Kidney epithelial cell (primary cell): ENCODE measurements at regions not wholly inside any gene's neighbourhood (a gene's known extent, or its start where the extent isn't known, plus 50 kb on each side); places are given as distances from the start of the nearest gene placed in this dataset.

Experiments used
- DNase-seq: peaks from one replicate; pipeline ENCODE4 v3.0.0-alpha.2; 2010; ENCODE audit warnings: low read depth
- H3K27me3 ChIP-seq: 2 replicates; pipeline ENCODE4 v1.6.0; 2011; ENCODE audit warnings: low read length; ENCODE audit not compliant: control insufficient read depth, insufficient read depth
- H3K36me3 ChIP-seq: 2 replicates; pipeline ENCODE4 v1.5.1; 2011; ENCODE audit warnings: low read length; ENCODE audit not compliant: control insufficient read depth, insufficient read depth
- H3K4me3 ChIP-seq: 2 replicates; pipeline ENCODE4 v1.5.1; 2011; ENCODE audit warnings: low read depth, mild to moderate bottlenecking, control low read depth, low read length
- CTCF ChIP-seq: IDR thresholded peaks from 2 replicates; pipeline ENCODE4 v1.5.1; 2011; ENCODE audit warnings: mild to moderate bottlenecking, moderate library complexity, low read length, control low read depth, inconsistent platforms; ENCODE audit not compliant: insufficient read depth, poor library complexity, severe bottlenecking

GRCh38 chr7:18119985-18120384 lies 92.3 kb upstream of the PRPS1L1 start:
- no peak for DNase-seq
- no peaks in the 10 kb centered on the region for H3K27me3 ChIP-seq
- H3K36me3 ChIP-seq, result no peaks in the 10 kb centered on the region
- H3K4me3 ChIP-seq, result no peak overlapping the region
- peak; percentile 31 for TF ChIP-seq CTCF

- DNase-seq, result no peak
- TF ChIP-seq CTCF, result no peak
- Histone ChIP-seq H3K4me3 (no peak overlapping the region), H3K27me3 (no peaks in the 10 kb centered on the region), H3K36me3 (no peaks in the 10 kb centered on the region)
Measured at GRCh38 chr7:18123508-18124239, 96.0 kb upstream of the PRPS1L1 start.

GRCh38 chr7:18125476-18125875 lies 97.8 kb upstream of the PRPS1L1 start:
- no peak for DNase-seq
- no peaks in the 10 kb centered on the region for H3K27me3 ChIP-seq
- no peaks in the 10 kb centered on the region for H3K36me3 ChIP-seq
- no peak overlapping the region for H3K4me3 ChIP-seq
- no peak for TF ChIP-seq CTCF

GRCh38 chr7:18126281-18126680 lies 98.6 kb upstream of the PRPS1L1 start:
- no peaks in the 10 kb centered on the region for H3K27me3 ChIP-seq
- H3K36me3 ChIP-seq, result no peaks in the 10 kb centered on the region
- TF ChIP-seq CTCF, result no peak
- DNase-seq, result no peak
- H3K4me3 ChIP-seq, result no peak overlapping the region

- Histone ChIP-seq H3K4me3 (no peak overlapping the region), H3K27me3 (no peaks in the 10 kb centered on the region), H3K36me3 (no peaks in the 10 kb centered on the region)
- no peak for DNase-seq
- no peak for TF ChIP-seq CTCF
Measured at GRCh38 chr7:18128846-18129245, 101.2 kb upstream of the PRPS1L1 start.

- no peak overlapping the region for H3K4me3 ChIP-seq
- H3K27me3 ChIP-seq, result no peaks in the 10 kb centered on the region
- no peak for TF ChIP-seq CTCF
- DNase-seq, result no peak
- H3K36me3 ChIP-seq, result no peaks in the 10 kb centered on the region
Measured at GRCh38 chr7:18132811-18133210, 105.2 kb upstream of the PRPS1L1 start.
